22Rv1 (cell line): ENCODE measurements at regions not wholly inside any gene's neighbourhood (a gene's known extent, or its start where the extent isn't known, plus 50 kb on each side); places are given as distances from the start of the nearest gene placed in this dataset.

Experiments
- CTCF ChIP-seq: fragments of 450-650 bp; IDR thresholded peaks from 2 replicates; pipeline ENCODE4 v1.5.1; 2017; ENCODE audit warnings: mild to moderate bottlenecking
- ZFX ChIP-seq: fragments of 450-650 bp; IDR thresholded peaks from 2 replicates; pipeline ENCODE4 v1.6.1; 2017; ENCODE audit warnings: antibody characterized with exemption, borderline replicate concordance

GRCh38 chr17:52776234-52776633 is 617.7 kb upstream of the CA10 start:
- TF ChIP-seq CTCF (no peak), ZFX (no peak)
